PC-9 (cell line): ENCODE measurements at regions not wholly inside any gene's neighbourhood (a gene's known extent, or its start where the extent isn't known, plus 50 kb on each side); places are given as distances from the start of the nearest gene placed in this dataset.

Experiments
- BruUV-seq: library from RNA; stranded (reverse); fragments of 400-500 nt; replicated peaks from 2 replicates; lab custom pipeline; 2021; lab: Mats Ljungman, UMichigan
- CTCF ChIA-PET: fragments of 300-600 bp; sonication (Branson Sonifier 250); formaldehyde crosslinking; loops from one replicate; lab custom pipeline; 2022; ENCODE audit warnings: antibody characterized with exemption; lab: Charles Lee
- POLR2A ChIA-PET: fragments of 300-600 bp; sonication (Branson Sonifier 250); formaldehyde crosslinking; loops from one replicate; lab custom pipeline; 2022; ENCODE audit warnings: antibody characterized with exemption; ENCODE audit not compliant: unreplicated experiment; lab: Charles Lee
- DNase-seq, 2 experiments: peaks; one replicate each; pipeline versions ENCODE4 v3.0.0 to v3.0.0-alpha.2; 2015 to 2022; ENCODE audit warnings: mixed read lengths in 1 of 2
- H2AFZ ChIP-seq: fragments of 200-600 bp; sonication (generic); 2 replicates; pipeline ENCODE4 v1.8.1; 2017; ENCODE audit warnings: antibody characterized with exemption
- H3F3A ChIP-seq: fragments of 200-600 bp; sonication (generic); 2 replicates; pipeline ENCODE4 v1.8.1; 2017; ENCODE audit warnings: antibody characterized with exemption, mild to moderate bottlenecking, low read depth; ENCODE audit not compliant: insufficient read depth
- H3K27ac ChIP-seq: fragments of 200-600 bp; sonication (generic); 2 replicates; pipeline ENCODE4 v1.6.1; 2016; ENCODE audit warnings: mixed run types
- H3K27me3 ChIP-seq: fragments of 200-600 bp; sonication (generic); 2 replicates; pipeline ENCODE4 v1.6.1; 2016; ENCODE audit warnings: low read depth, mixed run types; ENCODE audit not compliant: insufficient read depth
- H3K36me3 ChIP-seq: fragments of 200-600 bp; sonication (generic); 2 replicates; pipeline ENCODE4 v1.6.1; 2016; ENCODE audit warnings: low read depth, mixed run types
- H3K4me1 ChIP-seq: fragments of 200-600 bp; sonication (generic); replicated peaks from 2 replicates; pipeline ENCODE4 v1.6.1; 2016; ENCODE audit warnings: mixed run types; ENCODE audit not compliant: insufficient read depth
- H3K4me2 ChIP-seq: fragments of 200-600 bp; sonication (generic); 2 replicates; pipeline ENCODE4 v1.6.1; 2017; ENCODE audit warnings: mixed run types
- H3K4me3 ChIP-seq: fragments of 200-600 bp; sonication (generic); 2 replicates; pipeline ENCODE4 v1.6.1; 2016; ENCODE audit warnings: mixed run types
- H3K79me2 ChIP-seq: fragments of 200-600 bp; sonication (generic); 2 replicates; pipeline ENCODE4 v1.6.1; 2017; ENCODE audit warnings: low read depth, mixed run types
- H3K9me2 ChIP-seq: fragments of 200-600 bp; sonication (generic); 2 replicates; pipeline ENCODE4 v1.8.1; 2017; ENCODE audit warnings: mild to moderate bottlenecking; ENCODE audit not compliant: insufficient read depth
- H3K9me3 ChIP-seq: fragments of 200-600 bp; sonication (generic); 2 replicates; pipeline ENCODE4 v1.8.1; 2016; ENCODE audit warnings: low read depth; ENCODE audit not compliant: insufficient read depth
- H4K20me1 ChIP-seq: fragments of 200-600 bp; sonication (generic); 2 replicates; pipeline ENCODE4 v1.8.1; 2017; ENCODE audit not compliant: insufficient read depth
- CTCF ChIP-seq: fragments of 200-600 bp; sonication (generic); conservative IDR thresholded peaks from 2 replicates; pipeline ENCODE4 v1.6.1; 2017; ENCODE audit warnings: mixed run types, antibody characterized with exemption, mild to moderate bottlenecking, moderate library complexity
- EZH2 ChIP-seq: fragments of 200-600 bp; sonication (generic); IDR thresholded peaks from 2 replicates; pipeline ENCODE4 v1.8.0; 2017; ENCODE audit warnings: antibody characterized with exemption, low read depth
- intact Hi-C: fragments of 100-400 bp; cut with micrococcal nuclease; formaldehyde crosslinking; loops from one replicate; pipeline ENCODE4 v1.10.0; 2022; ENCODE audit not compliant: unreplicated experiment

- TF ChIP-seq CTCF (no peak), EZH2 (no peak)
- H3K4me1 ChIP-seq, result peaks cover 14% of the 10 kb centered on the region
- no peaks in the 10 kb centered on the region for H3K79me2 ChIP-seq
- no peak overlapping the region for H2AFZ ChIP-seq
- no TSS peak for BruUV-seq
- no peak overlapping the region for H3K4me3 ChIP-seq
- ChIA-PET POLR2A (no interaction called here), CTCF (no interaction called here)
- H3K27ac ChIP-seq, result no peak overlapping the region
- no peaks in the 10 kb centered on the region for H3K36me3 ChIP-seq
- no peaks in the 10 kb centered on the region for H3K27me3 ChIP-seq
- H3K4me2 ChIP-seq, result no peak overlapping the region
- no peaks in the 10 kb centered on the region for H4K20me1 ChIP-seq
- no peak for DNase-seq
- no peaks in the 10 kb centered on the region; the same call in 1 of the 2 replicates for H3K9me3 ChIP-seq
- intact Hi-C loops, result no loop called here
- H3K9me2 ChIP-seq, result no peaks in the 10 kb centered on the region
- no peaks in the 10 kb centered on the region for H3F3A ChIP-seq
These were observed 109.4 kb upstream of the GRIK2 start for GRCh38 chr6:101284131-101284530.

GRCh38 chr6:101286146-101286545 lies 107.4 kb upstream of the GRIK2 start:
- Histone ChIP-seq H3K9me3 (no peaks in the 10 kb centered on the region; the same call in 1 of the 2 replicates), H3K79me2 (no peaks in the 10 kb centered on the region), H2AFZ (no peak overlapping the region), H3K4me3 (no peak overlapping the region), H3K4me1 (peaks cover 8% of the 10 kb centered on the region), H3K27me3 (no peaks in the 10 kb centered on the region), H3K4me2 (no peak overlapping the region), H3K9me2 (no peaks in the 10 kb centered on the region), H3F3A (no peaks in the 10 kb centered on the region), H3K27ac (no peak overlapping the region), H3K36me3 (no peaks in the 10 kb centered on the region), H4K20me1 (no peaks in the 10 kb centered on the region)
- ChIA-PET CTCF (no interaction called here), POLR2A (no interaction called here)
- intact Hi-C loops, result no loop called here
- BruUV-seq, result no TSS peak
- DNase-seq, result no peak
- no peak for TF ChIP-seq CTCF
- TF ChIP-seq EZH2, result no peak

GRCh38 chr6:101290346-101290745 lies 103.2 kb upstream of the GRIK2 start:
- TF ChIP-seq EZH2, result no peak
- no peak for TF ChIP-seq CTCF
- CTCF ChIA-PET, result no interaction called here
- no peaks in the 10 kb centered on the region for H3K27me3 ChIP-seq
- H3K36me3 ChIP-seq, result no peaks in the 10 kb centered on the region
- no peak overlapping the region for H3K4me2 ChIP-seq
- H3K79me2 ChIP-seq, result no peaks in the 10 kb centered on the region
- H3K27ac ChIP-seq, result no peak overlapping the region
- no peaks in the 10 kb centered on the region for H4K20me1 ChIP-seq
- H2AFZ ChIP-seq, result no peak overlapping the region
- H3F3A ChIP-seq, result no peaks in the 10 kb centered on the region
- no peaks in the 10 kb centered on the region for H3K9me2 ChIP-seq
- peaks cover 3% of the 10 kb centered on the region; the same call in 1 of the 2 replicates for H3K9me3 ChIP-seq
- POLR2A ChIA-PET, result no interaction called here
- H3K4me3 ChIP-seq, result no peak overlapping the region
- no peak for DNase-seq
- BruUV-seq, result no TSS peak
- intact Hi-C loops, result no loop called here
- H3K4me1 ChIP-seq, result no peaks in the 10 kb centered on the region
